SK-N-MC (cell line): ENCODE measurements at regions not wholly inside any gene's neighbourhood (a gene's known extent, or its start where the extent isn't known, plus 50 kb on each side); places are given as distances from the start of the nearest gene placed in this dataset.
"Not testable (repeated sequence)": the region's sequence is repeated elsewhere in the genome, so short reads cannot be mapped to it uniquely, and the experiment has no call there.

Source experiments
- DNase-seq: peaks from one replicate; pipeline ENCODE4 v3.0.0-alpha.2; 2011; ENCODE audit warnings: low read depth, low spot score
- H3K27ac ChIP-seq: fragments of 200-600 bp; sonication (generic); 2 replicates; pipeline ENCODE4 v1.5.1; 2016; ENCODE audit warnings: mixed run types
- H3K36me3 ChIP-seq: fragments of 200-600 bp; sonication (generic); 2 replicates; pipeline ENCODE4 v1.6.1; 2017; ENCODE audit warnings: antibody characterized with exemption, low read length, mixed read lengths; ENCODE audit not compliant: insufficient read depth
- H3K4me3 ChIP-seq: fragments of 200-600 bp; sonication (generic); 2 replicates; pipeline ENCODE4 v1.5.1; 2016
- H3K9ac ChIP-seq: fragments of 200-600 bp; sonication (generic); 2 replicates; pipeline ENCODE4 v1.8.0; 2017; ENCODE audit warnings: mixed run types, mixed read lengths; ENCODE audit not compliant: insufficient read length
- H3K9me3 ChIP-seq: fragments of 200-600 bp; sonication (generic); 2 replicates; pipeline ENCODE4 v1.6.1; 2017; ENCODE audit warnings: low read depth, mild to moderate bottlenecking, antibody characterized with exemption, low read length, moderate library complexity, mixed read lengths
- EZH2 ChIP-seq: fragments of 200-600 bp; sonication (generic); IDR thresholded peaks from one replicate; pipeline ENCODE4 v1.6.1; 2017; ENCODE audit warnings: antibody characterized with exemption
- FOXP2 ChIP-seq: optimal IDR thresholded peaks from 2 replicates; pipeline ENCODE3; 2011; ENCODE audit warnings: mild to moderate bottlenecking, moderate library complexity; ENCODE audit not compliant: insufficient read depth; ENCODE audit errors: extremely low read length, control extremely low read depth
- POLR2AphosphoS5 ChIP-seq: IDR thresholded peaks from 2 replicates; pipeline ENCODE4 v1.6.1; 2012; ENCODE audit warnings: mild to moderate bottlenecking, low read depth, low read length, borderline replicate concordance

- H3K36me3 ChIP-seq, H3K27ac ChIP-seq, H3K9me3 ChIP-seq, H3K9ac ChIP-seq, DNase-seq, H3K4me3 ChIP-seq: not testable (repeated sequence)
Observed at GRCh38 chr11:94235772-94236171, 68.6 kb upstream of the IZUMO1R start.

DNA sequence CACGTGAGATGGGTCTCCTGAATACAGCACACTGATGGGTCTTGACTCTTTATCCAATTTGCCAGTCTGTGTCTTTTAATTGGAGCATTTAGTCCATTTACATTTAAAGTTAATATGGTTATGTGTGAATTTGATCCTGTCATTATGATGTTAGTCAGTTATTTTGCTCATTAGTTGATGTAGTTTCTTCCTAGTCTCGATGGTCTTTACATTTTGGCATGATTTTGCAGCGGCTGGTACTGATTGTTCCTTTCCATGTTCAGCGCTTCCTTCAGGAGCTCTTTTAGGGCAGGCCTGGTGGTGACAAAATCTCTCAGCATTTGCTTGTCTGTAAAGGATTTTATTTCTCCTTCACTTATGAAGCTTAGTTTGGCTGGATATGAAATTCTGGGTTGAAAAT lies 68.0 kb upstream of the IZUMO1R start:
- not testable (repeated sequence) for DNase-seq, H3K4me3 ChIP-seq, H3K9ac ChIP-seq, H3K9me3 ChIP-seq, H3K36me3 ChIP-seq, H3K27ac ChIP-seq

DNA sequence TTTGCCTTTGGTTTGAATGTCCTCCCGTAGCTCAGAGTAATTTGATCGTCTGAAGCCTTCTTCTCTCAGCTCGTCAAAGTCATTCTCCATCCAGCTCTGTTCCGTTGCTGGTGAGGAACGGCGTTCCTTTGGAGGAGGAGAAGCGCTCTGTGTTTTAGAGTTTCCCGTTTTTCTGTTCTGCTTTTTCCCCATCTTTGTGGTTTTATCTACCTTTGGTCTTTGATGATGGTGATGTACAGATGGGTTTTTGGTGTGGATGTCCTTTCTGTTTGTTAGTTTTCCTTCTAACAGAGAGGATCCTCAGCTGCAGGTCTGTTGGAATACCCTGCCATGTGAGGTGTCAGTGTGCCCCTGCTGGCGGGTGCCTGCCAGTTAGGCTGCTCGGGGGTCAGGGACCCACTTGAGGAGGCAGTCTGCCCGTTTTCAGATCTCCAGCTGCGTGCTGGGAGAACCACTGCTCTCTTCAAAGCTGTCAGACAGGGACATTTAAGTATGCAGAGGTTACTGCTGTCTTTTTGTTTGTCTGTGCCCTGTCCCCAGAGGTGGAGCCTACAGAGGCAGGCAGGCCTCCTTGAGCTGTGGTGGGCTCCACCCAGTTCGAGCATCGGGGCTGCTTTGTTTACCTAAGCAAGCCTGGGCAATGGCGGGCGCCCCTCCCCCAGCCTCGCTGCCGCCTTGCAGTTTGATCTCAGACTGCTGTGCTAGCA lies 66.8 kb upstream of the IZUMO1R start:
- not testable (repeated sequence) for H3K27ac ChIP-seq, H3K4me3 ChIP-seq, H3K9ac ChIP-seq, H3K36me3 ChIP-seq, DNase-seq, H3K9me3 ChIP-seq

DNA sequence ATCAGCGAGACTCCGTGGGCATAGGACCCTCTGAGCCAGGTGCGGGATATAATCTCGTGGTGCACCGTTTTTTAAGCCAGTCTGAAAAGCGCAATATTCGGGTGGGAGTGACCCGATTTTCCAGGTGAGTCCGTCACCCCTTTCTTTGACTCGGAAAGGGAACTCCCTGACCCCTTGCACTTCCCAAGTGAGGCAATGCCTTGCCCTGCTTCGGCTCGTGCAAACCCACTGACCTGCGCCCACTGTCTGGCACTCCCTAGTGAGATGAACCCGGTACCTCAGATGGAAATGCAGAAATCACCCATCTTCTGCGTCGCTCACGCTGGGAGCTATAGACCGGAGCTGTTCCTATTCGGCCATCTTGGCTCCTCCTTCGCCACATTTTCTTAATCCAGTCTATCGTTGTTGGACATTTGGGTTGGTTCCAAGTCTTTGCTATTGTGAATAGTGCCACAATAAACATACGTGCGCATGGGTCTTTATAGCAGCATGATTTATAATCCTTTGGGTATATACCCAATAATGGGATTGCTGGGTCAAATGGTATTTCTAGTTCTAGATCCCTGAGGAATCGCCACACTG lies 66.1 kb upstream of the IZUMO1R start:
- not testable (repeated sequence) for H3K27ac ChIP-seq

DNA sequence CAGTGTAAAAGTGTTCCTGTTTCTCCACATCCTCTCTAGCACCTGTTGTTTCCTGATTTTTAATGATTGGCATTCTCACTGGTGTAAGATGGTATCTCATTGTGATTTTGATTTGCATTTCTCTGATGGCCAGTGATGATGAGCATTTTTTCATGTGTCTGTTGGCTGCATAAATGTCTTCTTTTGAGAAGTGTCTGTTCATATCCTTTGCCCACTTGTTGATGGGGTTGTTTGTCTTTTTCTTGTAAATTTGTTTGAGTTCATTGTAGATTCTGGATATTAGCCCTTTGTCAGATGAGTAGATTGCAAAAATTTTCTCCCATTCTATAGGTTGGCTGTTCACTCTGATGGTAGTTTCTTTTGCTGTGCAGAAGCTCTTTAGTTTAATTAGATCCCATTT lies 65.6 kb upstream of the IZUMO1R start:
- not testable (repeated sequence) for H3K9ac ChIP-seq, H3K4me3 ChIP-seq, H3K27ac ChIP-seq, DNase-seq, H3K9me3 ChIP-seq, H3K36me3 ChIP-seq

More for the DNA sequence above, 66.1 kb upstream of the IZUMO1R start:
- not testable (repeated sequence) for DNase-seq, H3K9me3 ChIP-seq, H3K4me3 ChIP-seq, H3K36me3 ChIP-seq, H3K9ac ChIP-seq
- peak; percentile 9 for TF ChIP-seq EZH2

GRCh38 chr11:94241896-94242295 lies 62.5 kb upstream of the IZUMO1R start:
- Histone ChIP-seq H3K4me3 (no peak overlapping the region), H3K36me3 (no peaks in the 10 kb centered on the region), H3K9me3 (no peaks in the 10 kb centered on the region), H3K27ac (no peak overlapping the region), H3K9ac (no peak overlapping the region)
- TF ChIP-seq FOXP2 (no peak), POLR2AphosphoS5 (no peak), EZH2 (no peak)
- DNase-seq = no peak

DNA sequence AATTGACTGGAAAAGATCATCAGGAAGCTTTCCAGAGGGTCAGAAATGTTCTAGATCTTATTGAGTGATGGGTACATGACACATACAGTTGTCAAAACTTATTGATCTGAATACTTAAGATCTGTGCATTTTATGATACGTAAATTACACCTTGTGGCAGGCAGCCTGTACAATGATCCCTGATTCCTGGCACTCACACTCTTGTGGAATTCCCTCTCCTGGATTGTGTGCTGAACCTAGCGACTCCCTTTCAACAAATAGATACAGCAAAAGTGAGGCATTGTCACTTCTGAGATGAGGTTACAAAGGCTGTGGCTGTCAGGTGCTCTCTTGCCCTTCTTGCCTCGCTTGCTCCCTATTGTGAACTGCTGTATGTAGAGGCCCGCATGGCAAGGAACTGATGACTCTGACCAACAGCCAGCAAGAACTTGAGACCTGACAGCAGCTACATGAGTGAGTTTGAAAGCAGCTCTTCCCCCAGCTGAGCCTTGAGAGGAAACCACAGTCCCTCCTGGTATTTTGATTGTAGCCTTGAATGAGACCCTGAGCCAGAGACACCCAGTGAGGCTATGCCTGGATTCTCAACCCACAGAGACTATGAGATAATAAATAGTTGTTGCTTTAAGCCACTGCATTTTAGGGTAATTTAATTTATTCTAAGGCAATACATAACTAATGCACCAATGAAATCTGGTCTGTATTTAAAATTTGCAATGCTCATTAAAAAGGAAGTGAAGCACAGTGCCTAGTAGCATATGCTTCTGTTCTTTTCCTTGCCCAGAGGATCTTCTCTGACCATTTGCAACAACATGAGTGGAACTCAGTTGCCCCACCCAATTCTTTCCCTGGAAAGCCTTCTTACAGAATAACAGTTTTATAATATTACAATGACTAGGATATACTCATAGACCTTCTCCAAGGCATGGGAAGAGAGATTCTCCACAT lies 60.5 kb upstream of the IZUMO1R start:
- H3K9ac ChIP-seq = no peak overlapping the region
- TF ChIP-seq POLR2AphosphoS5 (no peak), EZH2 (no peak), FOXP2 (no peak)
- DNase-seq = no peak
- no peak overlapping the region for H3K27ac ChIP-seq
- no peaks in the 10 kb centered on the region for H3K36me3 ChIP-seq
- no peak overlapping the region for H3K4me3 ChIP-seq
- no peaks in the 10 kb centered on the region for H3K9me3 ChIP-seq

GRCh38 chr11:94245121-94245520 lies 59.3 kb upstream of the IZUMO1R start:
- DNase-seq = no peak
- Histone ChIP-seq H3K36me3 (no peaks in the 10 kb centered on the region), H3K27ac (no peak overlapping the region), H3K9me3 (no peaks in the 10 kb centered on the region), H3K9ac (no peak overlapping the region), H3K4me3 (no peak overlapping the region)
- TF ChIP-seq POLR2AphosphoS5 = no peak
- TF ChIP-seq FOXP2 = no peak
- TF ChIP-seq EZH2 = no peak

- not testable (repeated sequence) for H3K4me3 ChIP-seq, H3K27ac ChIP-seq, H3K9ac ChIP-seq, DNase-seq, H3K9me3 ChIP-seq, H3K36me3 ChIP-seq
Observed at GRCh38 chr11:94248301-94248700, 56.1 kb upstream of the IZUMO1R start.
